ENCODE measurements at regions not wholly inside any gene's neighbourhood (a gene's known extent, or its start where the extent isn't known, plus 50 kb on each side); places are given as distances from the start of the nearest gene placed in this dataset.

DNA sequence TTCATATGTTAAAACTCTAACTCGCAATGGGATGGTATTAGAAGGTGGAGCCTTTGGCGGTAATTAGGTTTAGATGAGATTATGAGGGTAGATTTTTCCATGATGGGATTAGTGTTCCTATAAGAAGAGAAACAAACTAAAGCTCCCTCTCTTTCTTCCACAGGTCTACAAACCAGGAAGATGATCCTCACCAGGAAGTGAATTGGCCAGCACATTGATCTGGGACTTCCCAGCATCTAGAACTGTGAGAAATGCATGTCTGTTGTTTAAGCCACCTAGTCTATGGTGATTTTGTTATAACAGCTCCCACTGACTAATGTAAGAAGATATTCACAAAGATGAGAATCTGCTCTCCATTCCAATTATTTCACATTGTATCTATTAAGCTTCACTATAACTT is 2266.9 kb downstream of the PCDH7 start:
- no peaks in the 10 kb centered on the region for H3K27me3 ChIP-seq (replicated peaks in 2 of 5; ENCODE audit: control insufficient read depth in 4 of 5, insufficient read depth in 5 of 5, low read length in 4 of 5)
- no peak overlapping the region for H3K4me3 ChIP-seq (ENCODE audit: control insufficient read depth in 1 of 7, extremely low read depth in 1 of 7, insufficient read depth in 4 of 7, low read depth in 2 of 7, low read length in 6 of 7)
- ChIA-PET CTCF (no interaction called here), POLR2A (no interaction called here)
- no peaks in the 10 kb centered on the region for H3K4me1 ChIP-seq (ENCODE audit: control extremely low read depth in 1 of 4, control insufficient read depth in 4 of 4, insufficient read depth in 4 of 4, low read length in 3 of 4)
- no peaks in the 10 kb centered on the region for H3K36me3 ChIP-seq (ENCODE audit: control insufficient read depth in 4 of 4, insufficient read depth in 4 of 4, low read length in 3 of 4)
- no peaks in the 10 kb centered on the region for H3K9me3 ChIP-seq (ENCODE audit: control extremely low read depth in 1 of 5, control insufficient read depth in 4 of 5, insufficient read depth in 2 of 5, low read depth in 1 of 5, low read length in 4 of 5)
- H3K27ac ChIP-seq (ENCODE audit: insufficient read depth in 1 of 2, low read depth in 1 of 2, low read length in 2 of 2, poor library complexity in 1 of 2, severe bottlenecking in 2 of 2): no peak overlapping the region
- WGBS (ENCODE audit: insufficient coverage): no CpG with 5 or more reads among the region's 2 CpGs
- DNase-seq: no peak

DNA sequence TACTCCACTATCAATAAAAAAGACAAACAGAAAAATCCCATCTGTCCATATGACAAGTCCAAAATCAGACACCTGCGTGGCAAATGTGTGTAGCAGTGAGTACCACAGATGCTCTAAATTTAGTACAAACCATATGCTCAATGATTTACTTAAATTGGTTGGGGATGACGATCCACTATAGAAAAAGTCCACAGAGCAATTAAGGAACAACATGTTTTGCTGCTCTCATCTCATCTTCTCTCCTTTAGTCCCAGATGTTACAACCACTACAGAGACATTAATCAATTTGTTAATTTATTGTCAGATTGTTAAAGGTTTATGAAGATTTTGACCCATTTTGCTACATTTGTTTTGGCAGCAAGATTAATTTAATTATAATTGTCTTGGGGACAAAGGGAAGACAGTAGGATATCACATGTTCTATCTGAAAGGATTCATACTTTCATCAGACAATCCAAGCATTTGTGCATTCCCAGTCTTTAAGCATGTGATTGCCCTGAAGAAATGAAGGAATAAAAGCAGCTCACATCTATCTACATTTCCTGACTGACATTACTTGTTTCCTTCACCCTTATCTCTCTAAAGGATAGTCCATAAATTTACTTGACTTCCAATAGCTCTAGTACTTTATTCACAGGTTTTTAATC is 2268.1 kb downstream of the PCDH7 start:
- DNase-seq: no peak
- no peak overlapping the region for H3K4me3 ChIP-seq (ENCODE audit: control insufficient read depth in 1 of 7, extremely low read depth in 1 of 7, insufficient read depth in 4 of 7, low read depth in 2 of 7, low read length in 6 of 7)
- ChIA-PET CTCF (no interaction called here), POLR2A (no interaction called here)
- H3K27me3 ChIP-seq (replicated peaks in 2 of 5; ENCODE audit: control insufficient read depth in 4 of 5, insufficient read depth in 5 of 5, low read length in 4 of 5): no peaks in the 10 kb centered on the region
- H3K27ac ChIP-seq (ENCODE audit: insufficient read depth in 1 of 2, low read depth in 1 of 2, low read length in 2 of 2, poor library complexity in 1 of 2, severe bottlenecking in 2 of 2): no peak overlapping the region
- H3K4me1 ChIP-seq (ENCODE audit: control extremely low read depth in 1 of 4, control insufficient read depth in 4 of 4, insufficient read depth in 4 of 4, low read length in 3 of 4): no peaks in the 10 kb centered on the region
- H3K9me3 ChIP-seq (ENCODE audit: control extremely low read depth in 1 of 5, control insufficient read depth in 4 of 5, insufficient read depth in 2 of 5, low read depth in 1 of 5, low read length in 4 of 5): no peaks in the 10 kb centered on the region
- H3K36me3 ChIP-seq (ENCODE audit: control insufficient read depth in 4 of 4, insufficient read depth in 4 of 4, low read length in 3 of 4): no peaks in the 10 kb centered on the region
- WGBS (ENCODE audit: insufficient coverage): no CpG with 5 or more reads among the region's 2 CpGs

DNA sequence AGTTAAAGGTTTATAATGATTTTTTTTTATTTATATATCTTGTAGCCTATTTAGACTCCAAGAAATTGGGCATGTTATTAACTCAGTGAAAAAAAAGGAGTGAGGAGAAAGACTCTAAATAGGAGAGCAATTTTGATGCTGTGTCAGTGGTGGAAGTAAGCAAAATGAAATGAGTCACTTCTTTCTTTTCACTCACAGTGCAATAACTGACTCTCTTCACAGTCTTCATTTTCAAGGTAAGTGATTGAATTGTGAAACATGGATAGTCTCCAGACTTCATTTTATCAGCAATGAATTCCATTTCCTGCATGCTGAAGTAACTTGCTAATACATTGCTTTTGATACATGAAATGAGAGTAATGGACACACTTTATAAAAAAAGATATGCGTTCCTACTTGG is 2271.5 kb downstream of the PCDH7 start:
- no peaks in the 10 kb centered on the region for H3K36me3 ChIP-seq (ENCODE audit: control insufficient read depth in 4 of 4, insufficient read depth in 4 of 4, low read length in 3 of 4)
- no peak overlapping the region for H3K27ac ChIP-seq (ENCODE audit: insufficient read depth in 1 of 2, low read depth in 1 of 2, low read length in 2 of 2, poor library complexity in 1 of 2, severe bottlenecking in 2 of 2)
- no peaks in the 10 kb centered on the region for H3K27me3 ChIP-seq (replicated peaks in 2 of 5; ENCODE audit: control insufficient read depth in 4 of 5, insufficient read depth in 5 of 5, low read length in 4 of 5)
- CTCF ChIA-PET: no interaction called here
- 100% methylated on average over 1 of the region's 1 CpG for WGBS (ENCODE audit: insufficient coverage)
- POLR2A ChIA-PET: no interaction called here
- DNase-seq: no peak
- H3K4me1 ChIP-seq (ENCODE audit: control extremely low read depth in 1 of 4, control insufficient read depth in 4 of 4, insufficient read depth in 4 of 4, low read length in 3 of 4): no peaks in the 10 kb centered on the region
- no peak overlapping the region for H3K4me3 ChIP-seq (ENCODE audit: control insufficient read depth in 1 of 7, extremely low read depth in 1 of 7, insufficient read depth in 4 of 7, low read depth in 2 of 7, low read length in 6 of 7)
- H3K9me3 ChIP-seq (ENCODE audit: control extremely low read depth in 1 of 5, control insufficient read depth in 4 of 5, insufficient read depth in 2 of 5, low read depth in 1 of 5, low read length in 4 of 5): no peaks in the 10 kb centered on the region

DNA sequence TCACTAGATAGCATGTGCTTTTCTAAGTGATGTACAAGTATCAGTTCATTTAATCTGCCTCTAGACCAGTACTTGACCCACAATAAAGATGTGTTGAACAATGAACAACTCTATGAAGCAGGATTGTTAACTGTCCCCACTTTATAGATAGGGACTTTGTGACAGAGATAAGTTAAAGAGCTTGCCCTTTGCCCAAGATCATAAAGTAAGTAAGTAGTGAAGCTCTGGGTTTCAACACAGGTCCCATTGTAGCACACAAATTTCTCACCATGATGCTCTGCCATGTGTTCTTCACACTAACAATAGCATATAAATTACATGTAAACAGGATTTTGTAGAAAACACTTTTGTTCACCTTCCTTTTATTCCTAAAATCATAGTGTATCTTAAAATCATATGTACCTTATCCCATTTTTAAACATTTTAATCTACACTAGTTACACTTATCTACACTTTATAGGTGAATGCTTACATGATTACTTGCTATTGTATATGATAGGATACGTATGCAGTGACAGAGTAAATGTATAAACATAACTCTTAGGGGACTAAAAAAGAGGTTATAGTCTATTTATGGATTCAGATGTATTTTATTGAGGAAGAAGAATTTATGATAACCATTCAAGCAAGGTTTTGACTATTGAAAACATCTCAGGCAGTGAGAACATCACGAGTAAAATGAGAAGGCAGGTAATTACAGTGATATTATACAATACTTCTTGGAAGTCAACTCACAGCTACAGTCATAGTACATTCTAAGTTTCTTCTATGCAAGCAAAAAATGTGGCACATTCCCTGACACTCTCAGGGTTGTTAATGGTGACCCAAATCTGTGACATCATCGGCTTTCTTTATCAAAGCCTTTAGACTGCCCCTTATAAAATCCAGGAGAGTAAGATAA is 2275.1 kb downstream of the PCDH7 start:
- no peaks in the 10 kb centered on the region for H3K9me3 ChIP-seq (ENCODE audit: control extremely low read depth in 1 of 5, control insufficient read depth in 4 of 5, insufficient read depth in 2 of 5, low read depth in 1 of 5, low read length in 4 of 5)
- CTCF ChIA-PET: no interaction called here
- POLR2A ChIA-PET: no interaction called here
- 100% methylated on average over 1 of the region's 3 CpGs for WGBS (ENCODE audit: insufficient coverage)
- H3K36me3 ChIP-seq (ENCODE audit: control insufficient read depth in 4 of 4, insufficient read depth in 4 of 4, low read length in 3 of 4): no peaks in the 10 kb centered on the region
- H3K4me1 ChIP-seq (ENCODE audit: control extremely low read depth in 1 of 4, control insufficient read depth in 4 of 4, insufficient read depth in 4 of 4, low read length in 3 of 4): no peaks in the 10 kb centered on the region
- no peak overlapping the region for H3K27ac ChIP-seq (ENCODE audit: insufficient read depth in 1 of 2, low read depth in 1 of 2, low read length in 2 of 2, poor library complexity in 1 of 2, severe bottlenecking in 2 of 2)
- no peaks in the 10 kb centered on the region for H3K27me3 ChIP-seq (replicated peaks in 2 of 5; ENCODE audit: control insufficient read depth in 4 of 5, insufficient read depth in 5 of 5, low read length in 4 of 5)
- no peak for DNase-seq
- no peak overlapping the region for H3K4me3 ChIP-seq (ENCODE audit: control insufficient read depth in 1 of 7, extremely low read depth in 1 of 7, insufficient read depth in 4 of 7, low read depth in 2 of 7, low read length in 6 of 7)

DNA sequence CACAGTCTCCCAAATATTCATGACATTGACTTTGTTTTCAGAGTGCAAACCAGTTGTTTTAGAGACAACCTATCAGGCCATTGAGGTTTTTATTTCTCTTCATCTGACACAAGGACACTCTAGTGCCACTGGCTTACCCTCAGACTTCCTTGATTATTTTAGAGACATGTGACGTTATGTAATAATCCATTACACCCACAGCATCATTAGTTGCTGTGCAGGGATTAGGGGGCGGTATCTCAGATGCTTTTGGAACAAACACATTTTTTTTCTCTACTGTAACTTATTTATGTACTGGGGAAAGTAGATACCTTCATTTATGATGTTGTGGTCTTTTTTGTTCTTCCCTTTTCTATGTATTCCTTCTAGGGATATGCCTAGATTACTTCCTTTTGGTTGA is 2293.1 kb downstream of the PCDH7 start:
- CTCF ChIA-PET: no interaction called here

DNA sequence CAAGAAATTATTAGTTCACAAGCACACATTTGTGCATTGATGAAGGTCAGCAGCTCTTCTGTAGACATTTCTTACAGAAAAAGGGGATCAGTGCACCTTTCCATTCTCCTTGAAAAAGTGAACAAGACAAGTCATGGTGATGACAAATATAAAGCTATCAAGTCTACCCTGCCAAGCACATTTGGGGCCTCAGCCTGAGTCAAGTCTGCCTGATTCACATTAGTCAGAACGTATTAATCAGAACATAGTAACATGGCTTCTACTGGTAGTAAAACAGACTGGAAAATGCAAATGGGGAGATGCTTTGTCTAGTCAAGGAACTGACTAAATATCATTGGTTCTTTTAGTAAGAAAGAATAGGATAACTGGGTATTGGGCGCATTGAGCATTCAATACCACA is 2305.1 kb downstream of the PCDH7 start:
- DNase-seq: no peak
- ChIA-PET CTCF (no interaction called here), POLR2A (no interaction called here)
- H3K36me3 ChIP-seq (ENCODE audit: control insufficient read depth in 4 of 4, insufficient read depth in 4 of 4, low read length in 3 of 4): no peaks in the 10 kb centered on the region
- H3K27ac ChIP-seq (ENCODE audit: insufficient read depth in 1 of 2, low read depth in 1 of 2, low read length in 2 of 2, poor library complexity in 1 of 2, severe bottlenecking in 2 of 2): no peak overlapping the region
- WGBS (ENCODE audit: insufficient coverage): 100% methylated on average over 1 of the region's 2 CpGs
- H3K4me3 ChIP-seq (ENCODE audit: control insufficient read depth in 1 of 7, extremely low read depth in 1 of 7, insufficient read depth in 4 of 7, low read depth in 2 of 7, low read length in 6 of 7): no peak overlapping the region
- H3K27me3 ChIP-seq (replicated peaks in 2 of 5; ENCODE audit: control insufficient read depth in 4 of 5, insufficient read depth in 5 of 5, low read length in 4 of 5): no peaks in the 10 kb centered on the region
- H3K9me3 ChIP-seq (ENCODE audit: control extremely low read depth in 1 of 5, control insufficient read depth in 4 of 5, insufficient read depth in 2 of 5, low read depth in 1 of 5, low read length in 4 of 5): no peaks in the 10 kb centered on the region
- H3K4me1 ChIP-seq (ENCODE audit: control extremely low read depth in 1 of 4, control insufficient read depth in 4 of 4, insufficient read depth in 4 of 4, low read length in 3 of 4): no peaks in the 10 kb centered on the region

More for the DNA sequence above, 2293.1 kb downstream of the PCDH7 start:
- no peak overlapping the region for H3K27ac ChIP-seq (ENCODE audit: insufficient read depth in 1 of 2, low read depth in 1 of 2, low read length in 2 of 2, poor library complexity in 1 of 2, severe bottlenecking in 2 of 2)
- DNase-seq: no peak
- POLR2A ChIA-PET: no interaction called here
- no peaks in the 10 kb centered on the region for H3K27me3 ChIP-seq (replicated peaks in 2 of 5; ENCODE audit: control insufficient read depth in 4 of 5, insufficient read depth in 5 of 5, low read length in 4 of 5)
- H3K4me3 ChIP-seq (ENCODE audit: control insufficient read depth in 1 of 7, extremely low read depth in 1 of 7, insufficient read depth in 4 of 7, low read depth in 2 of 7, low read length in 6 of 7): no peak overlapping the region
- H3K9me3 ChIP-seq (ENCODE audit: control extremely low read depth in 1 of 5, control insufficient read depth in 4 of 5, insufficient read depth in 2 of 5, low read depth in 1 of 5, low read length in 4 of 5): no peaks in the 10 kb centered on the region
- no CpG with 5 or more reads among the region's 2 CpGs for WGBS (ENCODE audit: insufficient coverage)
- no peaks in the 10 kb centered on the region for H3K4me1 ChIP-seq (ENCODE audit: control extremely low read depth in 1 of 4, control insufficient read depth in 4 of 4, insufficient read depth in 4 of 4, low read length in 3 of 4)
- no peaks in the 10 kb centered on the region for H3K36me3 ChIP-seq (ENCODE audit: control insufficient read depth in 4 of 4, insufficient read depth in 4 of 4, low read length in 3 of 4)

DNA sequence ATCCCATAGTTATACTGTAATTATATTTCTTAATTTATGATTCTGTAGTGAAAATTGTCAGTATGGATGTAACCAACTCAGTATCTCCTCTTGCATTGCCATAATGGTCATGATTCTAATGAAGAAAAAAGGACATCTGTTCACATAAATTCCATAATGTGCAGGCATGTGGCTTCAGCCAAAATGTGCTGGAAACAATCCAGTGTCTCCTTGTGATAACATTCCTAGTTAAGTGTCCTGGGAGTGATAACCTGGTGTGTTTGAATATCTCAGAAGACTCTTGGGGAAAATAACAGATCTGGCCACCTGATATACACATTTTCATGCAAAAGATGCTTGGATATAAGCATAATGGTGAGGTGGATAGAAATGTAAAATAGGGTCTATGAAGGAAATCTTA is 2309.8 kb downstream of the PCDH7 start:
- Histone ChIP-seq H3K9me3 (ENCODE audit: control extremely low read depth in 1 of 5, control insufficient read depth in 4 of 5, insufficient read depth in 2 of 5, low read depth in 1 of 5, low read length in 4 of 5) (no peaks in the 10 kb centered on the region), H3K27me3 (replicated peaks in 2 of 5; ENCODE audit: control insufficient read depth in 4 of 5, insufficient read depth in 5 of 5, low read length in 4 of 5) (no peaks in the 10 kb centered on the region), H3K4me1 (ENCODE audit: control extremely low read depth in 1 of 4, control insufficient read depth in 4 of 4, insufficient read depth in 4 of 4, low read length in 3 of 4) (no peaks in the 10 kb centered on the region), H3K4me3 (ENCODE audit: control insufficient read depth in 1 of 7, extremely low read depth in 1 of 7, insufficient read depth in 4 of 7, low read depth in 2 of 7, low read length in 6 of 7) (no peak overlapping the region), H3K36me3 (ENCODE audit: control insufficient read depth in 4 of 4, insufficient read depth in 4 of 4, low read length in 3 of 4) (no peaks in the 10 kb centered on the region), H3K27ac (ENCODE audit: insufficient read depth in 1 of 2, low read depth in 1 of 2, low read length in 2 of 2, poor library complexity in 1 of 2, severe bottlenecking in 2 of 2) (no peak overlapping the region)
- no peak for DNase-seq
- CTCF ChIA-PET: no interaction called here
- POLR2A ChIA-PET: no interaction called here

All from common myeloid progenitor, CD34-positive (primary cell).